Endothelial cell (in vitro differentiated cells): ENCODE measurements at regions not wholly inside any gene's neighbourhood (a gene's known extent, or its start where the extent isn't known, plus 50 kb on each side); places are given as distances from the start of the nearest gene placed in this dataset.

Experiments used
- DNase-seq: peaks from one replicate; pipeline ENCODE4 v3.0.0; 2021; ENCODE audit warnings: low spot score
- H3K27ac Mint-ChIP-seq: one replicate; pipeline ENCODE4 v1.8.0; 2021; ENCODE audit warnings: mixed read lengths, inconsistent platforms; ENCODE audit not compliant: unreplicated experiment
- H3K27me3 Mint-ChIP-seq: one replicate; pipeline ENCODE4 v1.8.0; 2021; ENCODE audit warnings: mild to moderate bottlenecking, moderate library complexity, mixed read lengths, inconsistent platforms; ENCODE audit not compliant: unreplicated experiment
- H3K36me3 Mint-ChIP-seq: one replicate; pipeline ENCODE4 v1.8.0; 2021; ENCODE audit warnings: mild to moderate bottlenecking, low read depth, mixed read lengths, inconsistent platforms; ENCODE audit not compliant: unreplicated experiment
- H3K4me1 Mint-ChIP-seq: one replicate; pipeline ENCODE4 v1.8.0; 2021; ENCODE audit warnings: mild to moderate bottlenecking, mixed read lengths, inconsistent platforms; ENCODE audit not compliant: unreplicated experiment
- H3K4me3 Mint-ChIP-seq: one replicate; pipeline ENCODE4 v1.8.0; 2021; ENCODE audit warnings: mild to moderate bottlenecking, mixed read lengths, inconsistent platforms; ENCODE audit not compliant: unreplicated experiment
- H3K9me3 Mint-ChIP-seq: one replicate; pipeline ENCODE4 v1.8.0; 2021; ENCODE audit warnings: mixed read lengths, inconsistent platforms; ENCODE audit not compliant: unreplicated experiment
- TF ChIP-seq, protein P1 (sequence below): fragments of 200-600 bp; sonication (generic); IDR thresholded peaks from one replicate; pipeline ENCODE4 v1.5.0; 2021; ENCODE audit warnings: antibody characterized with exemption; ENCODE audit not compliant: unreplicated experiment

GRCh38 chr6:44042261-44042988 lies 84.8 kb downstream of the MRPL14 start:
- peaks cover 11% of the 10 kb centered on the region for H3K4me1 Mint-ChIP-seq
- TF ChIP-seq, protein P1, sequence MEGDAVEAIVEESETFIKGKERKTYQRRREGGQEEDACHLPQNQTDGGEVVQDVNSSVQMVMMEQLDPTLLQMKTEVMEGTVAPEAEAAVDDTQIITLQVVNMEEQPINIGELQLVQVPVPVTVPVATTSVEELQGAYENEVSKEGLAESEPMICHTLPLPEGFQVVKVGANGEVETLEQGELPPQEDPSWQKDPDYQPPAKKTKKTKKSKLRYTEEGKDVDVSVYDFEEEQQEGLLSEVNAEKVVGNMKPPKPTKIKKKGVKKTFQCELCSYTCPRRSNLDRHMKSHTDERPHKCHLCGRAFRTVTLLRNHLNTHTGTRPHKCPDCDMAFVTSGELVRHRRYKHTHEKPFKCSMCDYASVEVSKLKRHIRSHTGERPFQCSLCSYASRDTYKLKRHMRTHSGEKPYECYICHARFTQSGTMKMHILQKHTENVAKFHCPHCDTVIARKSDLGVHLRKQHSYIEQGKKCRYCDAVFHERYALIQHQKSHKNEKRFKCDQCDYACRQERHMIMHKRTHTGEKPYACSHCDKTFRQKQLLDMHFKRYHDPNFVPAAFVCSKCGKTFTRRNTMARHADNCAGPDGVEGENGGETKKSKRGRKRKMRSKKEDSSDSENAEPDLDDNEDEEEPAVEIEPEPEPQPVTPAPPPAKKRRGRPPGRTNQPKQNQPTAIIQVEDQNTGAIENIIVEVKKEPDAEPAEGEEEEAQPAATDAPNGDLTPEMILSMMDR, result no peak
- H3K4me3 Mint-ChIP-seq, result no peak overlapping the region
- H3K9me3 Mint-ChIP-seq, result no peaks in the 10 kb centered on the region
- H3K36me3 Mint-ChIP-seq, result peaks cover 4% of the 10 kb centered on the region
- peaks cover 19% of the 10 kb centered on the region for H3K27me3 Mint-ChIP-seq
- H3K27ac Mint-ChIP-seq, result no peak overlapping the region
- DNase-seq, result no peak

DNA sequence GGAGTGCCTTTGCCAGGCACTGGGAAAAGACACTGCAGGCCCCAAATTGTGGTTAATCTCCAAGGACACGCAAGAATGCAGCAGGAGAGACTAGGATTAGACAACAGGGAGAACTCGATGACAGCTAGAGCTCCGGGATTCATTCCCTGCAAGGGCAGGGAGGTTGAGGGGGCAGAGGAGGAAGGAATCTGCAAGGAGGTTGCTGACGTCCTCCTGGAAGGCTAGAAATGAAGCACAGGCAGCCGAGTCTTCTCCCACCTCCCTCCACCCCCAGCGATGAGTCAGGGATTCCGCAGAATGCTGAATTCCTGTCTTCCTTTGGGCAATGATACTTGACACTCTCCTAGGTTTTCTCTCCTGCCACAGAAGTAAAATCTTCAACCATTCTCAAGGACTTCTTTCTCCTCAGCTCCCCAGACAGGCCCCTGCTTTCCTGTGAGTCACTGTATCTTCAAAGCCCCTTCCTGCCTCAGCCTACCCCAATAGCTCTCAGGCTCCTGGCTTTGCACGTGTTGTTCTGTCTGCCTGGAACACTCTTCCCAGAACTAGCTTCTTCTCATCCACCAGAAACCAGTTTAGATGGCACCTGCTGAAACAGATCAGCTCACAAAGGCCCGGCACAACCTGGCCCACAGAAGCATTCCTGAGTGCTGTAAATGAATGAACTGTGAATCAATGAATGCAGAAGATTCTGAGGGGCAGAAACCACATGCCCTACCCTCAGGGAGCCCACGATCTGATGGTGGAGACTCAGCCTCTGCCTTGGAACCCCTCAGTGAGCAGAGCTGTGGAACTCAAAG lies 85.6 kb downstream of the MRPL14 start:
- Mint-ChIP-seq H3K4me1 (peaks cover 11% of the 10 kb centered on the region), H3K9me3 (no peaks in the 10 kb centered on the region), H3K27me3 (peaks cover 19% of the 10 kb centered on the region), H3K4me3 (peak overlapping the region; percentile 22), H3K36me3 (peaks cover 4% of the 10 kb centered on the region), H3K27ac (no peak overlapping the region)
- no peak for DNase-seq
- TF ChIP-seq, protein P1, result no peak

GRCh38 chr6:44040786-44041185 lies 86.5 kb downstream of the MRPL14 start:
- no peak for DNase-seq
- no peak overlapping the region for H3K4me3 Mint-ChIP-seq
- peaks cover 12% of the 10 kb centered on the region for H3K4me1 Mint-ChIP-seq
- H3K9me3 Mint-ChIP-seq, result no peaks in the 10 kb centered on the region
- TF ChIP-seq, protein P1, result no peak
- H3K27me3 Mint-ChIP-seq, result peaks cover 19% of the 10 kb centered on the region
- no peak overlapping the region for H3K27ac Mint-ChIP-seq
- peaks cover 4% of the 10 kb centered on the region for H3K36me3 Mint-ChIP-seq

- DNase-seq, result no peak
- Mint-ChIP-seq H3K4me1 (peaks cover 16% of the 10 kb centered on the region), H3K9me3 (no peaks in the 10 kb centered on the region), H3K4me3 (no peak overlapping the region), H3K27me3 (peaks cover 19% of the 10 kb centered on the region), H3K36me3 (peaks cover 4% of the 10 kb centered on the region), H3K27ac (no peak overlapping the region)
- TF ChIP-seq, protein P1, result no peak
Measured at GRCh38 chr6:44039839-44040350, 87.4 kb downstream of the MRPL14 start.
